Tibial nerve (tissue), 4 donors: ENCODE measurements at regions not wholly inside any gene's neighbourhood (a gene's known extent, or its start where the extent isn't known, plus 50 kb on each side); places are given as distances from the start of the nearest gene placed in this dataset.

ENCODE experiments used
- DNase-seq, 2 donors: peaks; one replicate each; pipeline ENCODE4 v3.0.0-alpha.2; 2019; ENCODE audit warnings: low spot score in 2 of 2
- H3K27ac ChIP-seq, 4 donors: fragments of 200-600 bp; sonication (generic) in 3 of 4; one replicate each; pipeline ENCODE4 v1.5.1; 2017 to 2019; ENCODE audit warnings: mild to moderate bottlenecking in 1 of 4
- H3K27me3 ChIP-seq, 2 donors: fragments of 200-600 bp; sonication (generic) in 1 of 2; one replicate each; pipeline versions ENCODE4 v1.5.1 to v1.6.0; 2017 to 2019
- H3K36me3 ChIP-seq, 3 donors: fragments of 200-600 bp; sonication (generic); one replicate each; pipeline ENCODE4 v1.5.1; 2018 to 2019
- H3K4me1 ChIP-seq, 4 donors: fragments of 200-600 bp; sonication (generic) in 3 of 4; one replicate each; pipeline ENCODE4 v1.5.1; 2017 to 2019
- H3K4me3 ChIP-seq, 4 donors: fragments of 200-600 bp; sonication (generic) in 3 of 4; one replicate each; pipeline ENCODE4 v1.5.1; 2017 to 2019; ENCODE audit warnings: mild to moderate bottlenecking in 1 of 4, moderate library complexity in 1 of 4
- H3K9me3 ChIP-seq, 4 donors: fragments of 200-600 bp; sonication (generic) in 3 of 4; one replicate each; pipeline ENCODE4 v1.5.1; 2017 to 2019
- CTCF ChIP-seq, 5 experiments: fragments of 200-600 bp in 3 of 5; fragments of 450-650 bp in 2 of 5; sonication (generic) in 3 of 5; IDR thresholded peaks; one replicate each; pipeline ENCODE4 v1.5.1; 2016 to 2019; ENCODE audit warnings: antibody characterized with exemption in 5 of 5, mild to moderate bottlenecking in 3 of 5, moderate library complexity in 2 of 5
- EP300 ChIP-seq, 2 donors: sonication (generic); formaldehyde crosslinking; IDR thresholded peaks; one replicate each; pipeline ENCODE4 v1.6.1; 2017; ENCODE audit warnings: antibody characterized with exemption in 2 of 2, mild to moderate bottlenecking in 1 of 2
- POLR2A ChIP-seq, 2 donors: fragments of 450-650 bp; IDR thresholded peaks; one replicate each; pipeline ENCODE4 v1.6.1; 2017; ENCODE audit warnings: antibody characterized with exemption in 2 of 2, mild to moderate bottlenecking in 2 of 2, moderate library complexity in 2 of 2
- WGBS, 2 donors: methylation state at CpG; one replicate each; pipeline ENCODE4 v1.1.5; 2018; 5-methylcytosine and 5-hydroxymethylcytosine counted together

- Histone ChIP-seq H3K4me1 (peaks cover 0 to 10% (median 0%) of the 10 kb centered on the region in 4 donors), H3K4me3 (no peak overlapping the region), H3K27me3 (no peaks in the 10 kb centered on the region), H3K27ac (no peak overlapping the region), H3K9me3 (no peaks in the 10 kb centered on the region), H3K36me3 (no peaks in the 10 kb centered on the region)
- WGBS, 2 donors, result 80 to 84% methylated on average over 29 of the region's 29 CpGs
- no peak for DNase-seq
- TF ChIP-seq POLR2A (IDR thresholded peaks at IDR 0.05), result no peak
- no peak for TF ChIP-seq EP300 (IDR thresholded peaks at IDR 0.05)
- no peak for TF ChIP-seq CTCF (IDR thresholded peaks at IDR 0.05)
Measured at GRCh38 chr6:167766986-167767714, 59.6 kb upstream of the AFDN start.

GRCh38 chr6:167767715-167768107 lies 59.0 kb upstream of the AFDN start:
- Histone ChIP-seq H3K4me1 (peaks cover 0 to 5% (median 0%) of the 10 kb centered on the region in 4 donors), H3K36me3 (no peaks in the 10 kb centered on the region), H3K4me3 (no peak overlapping the region), H3K27me3 (no peaks in the 10 kb centered on the region), H3K27ac (no peak overlapping the region), H3K9me3 (no peaks in the 10 kb centered on the region)
- TF ChIP-seq POLR2A (IDR thresholded peaks at IDR 0.05) (no peak), EP300 (IDR thresholded peaks at IDR 0.05) (no peak), CTCF (IDR thresholded peaks at IDR 0.05) (no peak)
- WGBS, 2 donors, result 94 to 95% methylated on average over 13 of the region's 13 CpGs
- DNase-seq, result no peak

- TF ChIP-seq POLR2A (IDR thresholded peaks at IDR 0.05) (no peak), EP300 (IDR thresholded peaks at IDR 0.05) (no peak), CTCF (IDR thresholded peaks at IDR 0.05) (no peak)
- Histone ChIP-seq H3K36me3 (no peaks in the 10 kb centered on the region), H3K27me3 (no peaks in the 10 kb centered on the region), H3K27ac (no peak overlapping the region), H3K4me1 (no peaks in the 10 kb centered on the region), H3K4me3 (no peak overlapping the region), H3K9me3 (no peaks in the 10 kb centered on the region)
- DNase-seq, result no peak
- 87 to 95% methylated on average over 14 to 18 of the region's 18 CpGs for WGBS, 2 donors
Measured at GRCh38 chr6:167768471-167769215, 58.1 kb upstream of the AFDN start.

- TF ChIP-seq EP300 (IDR thresholded peaks at IDR 0.05), result no peak
- TF ChIP-seq CTCF (IDR thresholded peaks at IDR 0.05), result no peak
- TF ChIP-seq POLR2A (IDR thresholded peaks at IDR 0.05), result no peak
- no peaks in the 10 kb centered on the region for H3K4me1 ChIP-seq
- 88 to 93% methylated on average over 13 of the region's 13 CpGs for WGBS, 2 donors
- no peaks in the 10 kb centered on the region for H3K27me3 ChIP-seq
- H3K4me3 ChIP-seq, result no peak overlapping the region
- no peak overlapping the region for H3K27ac ChIP-seq
- H3K9me3 ChIP-seq, result no peaks in the 10 kb centered on the region
- DNase-seq, result no peak
- no peaks in the 10 kb centered on the region for H3K36me3 ChIP-seq
Measured at GRCh38 chr6:167769408-167770190, 57.1 kb upstream of the AFDN start.
